Motor neuron (in vitro differentiated cells): ENCODE measurements at regions not wholly inside any gene's neighbourhood (a gene's known extent, or its start where the extent isn't known, plus 50 kb on each side); places are given as distances from the start of the nearest gene placed in this dataset.

ENCODE experiments used
- ATAC-seq, 8 experiments: fragments of 200-7000 bp; cut with Tn5 transposase; replicated peaks in 6 of 8; 2 replicates each; pipeline ENCODE4 v1.8.0; 2021; ENCODE audit warnings: mild to moderate bottlenecking in 8 of 8, moderate library complexity in 8 of 8
- H3K27ac ChIP-seq, 2 donors: fragments of 250-450 bp; sonication (Bioruptor Pico); 2 replicates each; pipeline ENCODE4 v1.9.0; 2021; ENCODE audit warnings: antibody characterized with exemption in 2 of 2, mild to moderate bottlenecking in 2 of 2, moderate library complexity in 1 of 2
- H3K4me1 ChIP-seq, 2 donors: fragments of 250-450 bp; sonication (Bioruptor Pico); replicated peaks in 1 of 2; 2 replicates each; pipeline ENCODE4 v1.6.1; 2021; ENCODE audit warnings: antibody characterized with exemption in 2 of 2, mild to moderate bottlenecking in 2 of 2, moderate library complexity in 1 of 2
- H3K4me3 ChIP-seq, 5 donors: fragments of 250-450 bp; sonication (Bioruptor Pico); 2 replicates each; pipeline ENCODE4 v1.9.0; 2021; ENCODE audit warnings: antibody characterized with exemption in 5 of 5, mild to moderate bottlenecking in 5 of 5, moderate library complexity in 4 of 5
- WGBS, 10 experiments: fragments of 450-650 bp; shearing (Covaris generic); methylation state at CpG; one replicate each; pipeline ENCODE4 v1.0.0; 2022; 5-methylcytosine and 5-hydroxymethylcytosine counted together
- in situ Hi-C, 9 experiments: fragments of 400-800 bp; cut with MboI; loops; one replicate each; pipeline ENCODE4 v1.15.0; 2021; ENCODE audit warnings: low sequenced_read_pairs in 9 of 9, low pct_unique_long_range_greater_than_20kb in 2 of 9; ENCODE audit not compliant: unreplicated experiment in 9 of 9

DNA sequence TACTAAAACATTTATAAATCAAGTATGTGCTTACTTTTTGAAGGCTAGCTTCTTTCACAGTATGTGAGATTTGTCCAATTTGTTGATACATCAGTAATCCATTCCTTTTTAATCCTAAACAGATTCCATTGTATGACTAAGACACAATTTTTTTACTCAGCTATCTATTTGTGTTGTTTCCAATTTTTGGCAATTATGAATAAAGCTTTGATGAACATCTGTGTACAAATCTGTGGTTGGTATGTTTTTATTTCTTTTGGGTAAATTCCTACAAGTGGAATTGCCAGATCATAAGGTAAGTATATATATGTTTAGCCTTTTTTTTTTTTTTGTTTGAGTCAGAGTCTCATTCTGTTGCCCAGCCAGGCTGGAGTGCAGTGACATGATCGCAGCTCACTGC is 56.2 kb upstream of the VEPH1 start:
- in situ Hi-C loops, result no loop called here

More for the DNA sequence above, 56.2 kb upstream of the VEPH1 start:
- 43 to 100% (median 80%) methylated on average over 1 of the region's 1 CpG; no CpG with 5 or more reads in 5 of the 10 experiments for WGBS, 10 experiments
- H3K4me1 ChIP-seq, result no peaks in the 10 kb centered on the region
- H3K27ac ChIP-seq, result no peak overlapping the region
- no peak overlapping the region for H3K4me3 ChIP-seq
- ATAC-seq, result no peak
